ENCODE measurements at regions not wholly inside any gene's neighbourhood (a gene's known extent, or its start where the extent isn't known, plus 50 kb on each side); places are given as distances from the start of the nearest gene placed in this dataset.

- TF ChIP-seq, protein P1, sequence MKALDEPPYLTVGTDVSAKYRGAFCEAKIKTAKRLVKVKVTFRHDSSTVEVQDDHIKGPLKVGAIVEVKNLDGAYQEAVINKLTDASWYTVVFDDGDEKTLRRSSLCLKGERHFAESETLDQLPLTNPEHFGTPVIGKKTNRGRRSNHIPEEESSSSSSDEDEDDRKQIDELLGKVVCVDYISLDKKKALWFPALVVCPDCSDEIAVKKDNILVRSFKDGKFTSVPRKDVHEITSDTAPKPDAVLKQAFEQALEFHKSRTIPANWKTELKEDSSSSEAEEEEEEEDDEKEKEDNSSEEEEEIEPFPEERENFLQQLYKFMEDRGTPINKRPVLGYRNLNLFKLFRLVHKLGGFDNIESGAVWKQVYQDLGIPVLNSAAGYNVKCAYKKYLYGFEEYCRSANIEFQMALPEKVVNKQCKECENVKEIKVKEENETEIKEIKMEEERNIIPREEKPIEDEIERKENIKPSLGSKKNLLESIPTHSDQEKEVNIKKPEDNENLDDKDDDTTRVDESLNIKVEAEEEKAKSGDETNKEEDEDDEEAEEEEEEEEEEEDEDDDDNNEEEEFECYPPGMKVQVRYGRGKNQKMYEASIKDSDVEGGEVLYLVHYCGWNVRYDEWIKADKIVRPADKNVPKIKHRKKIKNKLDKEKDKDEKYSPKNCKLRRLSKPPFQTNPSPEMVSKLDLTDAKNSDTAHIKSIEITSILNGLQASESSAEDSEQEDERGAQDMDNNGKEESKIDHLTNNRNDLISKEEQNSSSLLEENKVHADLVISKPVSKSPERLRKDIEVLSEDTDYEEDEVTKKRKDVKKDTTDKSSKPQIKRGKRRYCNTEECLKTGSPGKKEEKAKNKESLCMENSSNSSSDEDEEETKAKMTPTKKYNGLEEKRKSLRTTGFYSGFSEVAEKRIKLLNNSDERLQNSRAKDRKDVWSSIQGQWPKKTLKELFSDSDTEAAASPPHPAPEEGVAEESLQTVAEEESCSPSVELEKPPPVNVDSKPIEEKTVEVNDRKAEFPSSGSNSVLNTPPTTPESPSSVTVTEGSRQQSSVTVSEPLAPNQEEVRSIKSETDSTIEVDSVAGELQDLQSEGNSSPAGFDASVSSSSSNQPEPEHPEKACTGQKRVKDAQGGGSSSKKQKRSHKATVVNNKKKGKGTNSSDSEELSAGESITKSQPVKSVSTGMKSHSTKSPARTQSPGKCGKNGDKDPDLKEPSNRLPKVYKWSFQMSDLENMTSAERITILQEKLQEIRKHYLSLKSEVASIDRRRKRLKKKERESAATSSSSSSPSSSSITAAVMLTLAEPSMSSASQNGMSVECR (CRISPR knock-in tag; IDR thresholded peaks at IDR 0.05; ENCODE audit: borderline replicate concordance), result no peak
- TF ChIP-seq CREM (CRISPR knock-in tag; IDR thresholded peaks at IDR 0.05) (no peak), ZNF219 (CRISPR knock-in tag; IDR thresholded peaks at IDR 0.05; ENCODE audit: borderline replicate concordance) (no peak), ZNF121 (CRISPR knock-in tag; IDR thresholded peaks at IDR 0.05) (no peak), AR (CRISPR knock-in tag; IDR thresholded peaks at IDR 0.05) (no peak), ZBTB21 (CRISPR knock-in tag; IDR thresholded peaks at IDR 0.05; ENCODE audit: borderline replicate concordance) (no peak)
Observed at GRCh38 chr4:123987408-123987807, 590.8 kb downstream of the SPRY1 start (continued).

- Mint-ChIP-seq H3K27me3 (ENCODE audit: low read depth) (no peaks in the 10 kb centered on the region), H3K36me3 (peaks cover 5% of the 10 kb centered on the region), H3K4me1 (no peaks in the 10 kb centered on the region), H3K9me3 (peaks cover 23% of the 10 kb centered on the region), H3K27ac (no peak overlapping the region), H3K4me3 (no peak overlapping the region)
- CTCF ChIA-PET, result no interaction called here
- DNase-seq (ENCODE audit: low spot score) (no peak), ATAC-seq (peak; percentile 26; the same call in 1 of the 2 replicates)
- POLR2A ChIA-PET, result no interaction called here
- TF ChIP-seq SMAD4 (CRISPR knock-in tag; IDR thresholded peaks at IDR 0.05) (no peak), ATF6 (CRISPR knock-in tag; IDR thresholded peaks at IDR 0.05) (no peak), TP53 (CRISPR knock-in tag; IDR thresholded peaks at IDR 0.05) (no peak), USF2 (CRISPR knock-in tag; IDR thresholded peaks at IDR 0.05) (no peak), ETV6 (CRISPR knock-in tag; IDR thresholded peaks at IDR 0.05) (no peak), FOXP1 (CRISPR knock-in tag; IDR thresholded peaks at IDR 0.05; ENCODE audit: borderline replicate concordance) (no peak), ZNF138 (CRISPR knock-in tag; conservative IDR thresholded peaks at IDR 0.05) (no peak), SP1 (CRISPR knock-in tag; conservative IDR thresholded peaks at IDR 0.05) (no peak), ZNF317 (CRISPR knock-in tag; IDR thresholded peaks at IDR 0.05; ENCODE audit: borderline replicate concordance, low read depth) (no peak), ZNF423 (CRISPR knock-in tag; IDR thresholded peaks at IDR 0.05) (no peak)
- TF ChIP-seq, protein P2, sequence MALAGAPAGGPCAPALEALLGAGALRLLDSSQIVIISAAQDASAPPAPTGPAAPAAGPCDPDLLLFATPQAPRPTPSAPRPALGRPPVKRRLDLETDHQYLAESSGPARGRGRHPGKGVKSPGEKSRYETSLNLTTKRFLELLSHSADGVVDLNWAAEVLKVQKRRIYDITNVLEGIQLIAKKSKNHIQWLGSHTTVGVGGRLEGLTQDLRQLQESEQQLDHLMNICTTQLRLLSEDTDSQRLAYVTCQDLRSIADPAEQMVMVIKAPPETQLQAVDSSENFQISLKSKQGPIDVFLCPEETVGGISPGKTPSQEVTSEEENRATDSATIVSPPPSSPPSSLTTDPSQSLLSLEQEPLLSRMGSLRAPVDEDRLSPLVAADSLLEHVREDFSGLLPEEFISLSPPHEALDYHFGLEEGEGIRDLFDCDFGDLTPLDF (CRISPR knock-in tag; IDR thresholded peaks at IDR 0.05), result no peak
- TF ChIP-seq, protein P3, sequence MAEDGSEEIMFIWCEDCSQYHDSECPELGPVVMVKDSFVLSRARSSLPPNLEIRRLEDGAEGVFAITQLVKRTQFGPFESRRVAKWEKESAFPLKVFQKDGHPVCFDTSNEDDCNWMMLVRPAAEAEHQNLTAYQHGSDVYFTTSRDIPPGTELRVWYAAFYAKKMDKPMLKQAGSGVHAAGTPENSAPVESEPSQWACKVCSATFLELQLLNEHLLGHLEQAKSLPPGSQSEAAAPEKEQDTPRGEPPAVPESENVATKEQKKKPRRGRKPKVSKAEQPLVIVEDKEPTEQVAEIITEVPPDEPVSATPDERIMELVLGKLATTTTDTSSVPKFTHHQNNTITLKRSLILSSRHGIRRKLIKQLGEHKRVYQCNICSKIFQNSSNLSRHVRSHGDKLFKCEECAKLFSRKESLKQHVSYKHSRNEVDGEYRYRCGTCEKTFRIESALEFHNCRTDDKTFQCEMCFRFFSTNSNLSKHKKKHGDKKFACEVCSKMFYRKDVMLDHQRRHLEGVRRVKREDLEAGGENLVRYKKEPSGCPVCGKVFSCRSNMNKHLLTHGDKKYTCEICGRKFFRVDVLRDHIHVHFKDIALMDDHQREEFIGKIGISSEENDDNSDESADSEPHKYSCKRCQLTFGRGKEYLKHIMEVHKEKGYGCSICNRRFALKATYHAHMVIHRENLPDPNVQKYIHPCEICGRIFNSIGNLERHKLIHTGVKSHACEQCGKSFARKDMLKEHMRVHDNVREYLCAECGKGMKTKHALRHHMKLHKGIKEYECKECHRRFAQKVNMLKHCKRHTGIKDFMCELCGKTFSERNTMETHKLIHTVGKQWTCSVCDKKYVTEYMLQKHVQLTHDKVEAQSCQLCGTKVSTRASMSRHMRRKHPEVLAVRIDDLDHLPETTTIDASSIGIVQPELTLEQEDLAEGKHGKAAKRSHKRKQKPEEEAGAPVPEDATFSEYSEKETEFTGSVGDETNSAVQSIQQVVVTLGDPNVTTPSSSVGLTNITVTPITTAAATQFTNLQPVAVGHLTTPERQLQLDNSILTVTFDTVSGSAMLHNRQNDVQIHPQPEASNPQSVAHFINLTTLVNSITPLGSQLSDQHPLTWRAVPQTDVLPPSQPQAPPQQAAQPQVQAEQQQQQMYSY (CRISPR knock-in tag; IDR thresholded peaks at IDR 0.05), result no peak
Observed at GRCh38 chr4:123990310-123990870, 593.8 kb downstream of the SPRY1 start.

All from WTC11 (cell line).